Upper lobe of left lung (tissue), 4 donors: ENCODE measurements at regions not wholly inside any gene's neighbourhood (a gene's known extent, or its start where the extent isn't known, plus 50 kb on each side); places are given as distances from the start of the nearest gene placed in this dataset.

Experiments used
- EP300 ChIP-seq, 4 donors: sonication (generic); formaldehyde crosslinking; IDR thresholded peaks; one replicate each; pipeline ENCODE4 v1.5.1; 2017; ENCODE audit warnings: antibody characterized with exemption in 4 of 4, control low read depth in 2 of 4
- POLR2A ChIP-seq, 4 donors: fragments of 450-650 bp; IDR thresholded peaks; one replicate each; pipeline ENCODE4 v1.5.1; 2016 to 2017; ENCODE audit warnings: antibody characterized with exemption in 4 of 4, mild to moderate bottlenecking in 2 of 4
- POLR2AphosphoS5 ChIP-seq, 2 donors: sonication (generic); formaldehyde crosslinking; IDR thresholded peaks; one replicate each; pipeline ENCODE4 v1.5.1; 2017; ENCODE audit warnings: antibody characterized with exemption in 2 of 2
- TF ChIP-seq, protein P1 (sequence below), 6 experiments: fragments of 450-650 bp in 4 of 6; fragments of 200-600 bp in 2 of 6; sonication (generic) in 2 of 6; IDR thresholded peaks; one replicate each; pipeline ENCODE4 v1.5.1; 2016 to 2019; ENCODE audit warnings: antibody characterized with exemption in 6 of 6

DNA sequence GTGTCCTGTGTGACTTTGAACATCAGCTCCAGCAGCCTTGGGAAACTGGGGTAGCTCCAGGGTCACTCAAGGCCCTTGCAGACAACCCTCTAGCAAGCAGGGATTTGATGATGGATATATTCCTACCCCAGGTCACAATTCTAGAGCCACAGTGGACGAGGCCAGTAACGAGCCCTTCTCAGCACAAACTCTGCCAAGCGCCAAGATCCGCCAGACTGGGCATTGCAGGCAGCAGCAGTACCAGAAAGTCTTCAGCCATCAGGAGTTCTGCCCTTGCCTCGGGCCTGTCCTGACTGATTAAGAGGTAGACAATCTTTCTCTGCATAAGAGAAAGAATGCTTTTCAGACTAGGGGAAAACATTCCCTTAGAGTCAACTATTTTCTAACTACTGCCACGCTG lies 259.1 kb downstream of the FBXO15 start:
- TF ChIP-seq, protein P1, sequence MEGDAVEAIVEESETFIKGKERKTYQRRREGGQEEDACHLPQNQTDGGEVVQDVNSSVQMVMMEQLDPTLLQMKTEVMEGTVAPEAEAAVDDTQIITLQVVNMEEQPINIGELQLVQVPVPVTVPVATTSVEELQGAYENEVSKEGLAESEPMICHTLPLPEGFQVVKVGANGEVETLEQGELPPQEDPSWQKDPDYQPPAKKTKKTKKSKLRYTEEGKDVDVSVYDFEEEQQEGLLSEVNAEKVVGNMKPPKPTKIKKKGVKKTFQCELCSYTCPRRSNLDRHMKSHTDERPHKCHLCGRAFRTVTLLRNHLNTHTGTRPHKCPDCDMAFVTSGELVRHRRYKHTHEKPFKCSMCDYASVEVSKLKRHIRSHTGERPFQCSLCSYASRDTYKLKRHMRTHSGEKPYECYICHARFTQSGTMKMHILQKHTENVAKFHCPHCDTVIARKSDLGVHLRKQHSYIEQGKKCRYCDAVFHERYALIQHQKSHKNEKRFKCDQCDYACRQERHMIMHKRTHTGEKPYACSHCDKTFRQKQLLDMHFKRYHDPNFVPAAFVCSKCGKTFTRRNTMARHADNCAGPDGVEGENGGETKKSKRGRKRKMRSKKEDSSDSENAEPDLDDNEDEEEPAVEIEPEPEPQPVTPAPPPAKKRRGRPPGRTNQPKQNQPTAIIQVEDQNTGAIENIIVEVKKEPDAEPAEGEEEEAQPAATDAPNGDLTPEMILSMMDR (IDR thresholded peaks at IDR 0.05) = no peak
- TF ChIP-seq POLR2A (IDR thresholded peaks at IDR 0.05) (no peak), POLR2AphosphoS5 (IDR thresholded peaks at IDR 0.05) (no peak), EP300 (IDR thresholded peaks at IDR 0.05) (no peak)
